Medulla oblongata (tissue), 1 donor: ENCODE measurements at regions not wholly inside any gene's neighbourhood (a gene's known extent, or its start where the extent isn't known, plus 50 kb on each side); places are given as distances from the start of the nearest gene placed in this dataset.
A peak's percentile ranks its signal among the peaks of the same experiment; 100 is the strongest.
"Not testable (repeated sequence)": the region's sequence is repeated elsewhere in the genome, so short reads cannot be mapped to it uniquely, and the experiment has no call there.

ENCODE experiments used
- DNase-seq: peaks from one replicate; pipeline ENCODE4 v3.0.0-alpha.2; 2015; ENCODE audit errors: extremely low spot score

GRCh38 chr10:106384496-106384895, 780.0 kb downstream of the SORCS1 start:
- DNase-seq, result no peak

DNA sequence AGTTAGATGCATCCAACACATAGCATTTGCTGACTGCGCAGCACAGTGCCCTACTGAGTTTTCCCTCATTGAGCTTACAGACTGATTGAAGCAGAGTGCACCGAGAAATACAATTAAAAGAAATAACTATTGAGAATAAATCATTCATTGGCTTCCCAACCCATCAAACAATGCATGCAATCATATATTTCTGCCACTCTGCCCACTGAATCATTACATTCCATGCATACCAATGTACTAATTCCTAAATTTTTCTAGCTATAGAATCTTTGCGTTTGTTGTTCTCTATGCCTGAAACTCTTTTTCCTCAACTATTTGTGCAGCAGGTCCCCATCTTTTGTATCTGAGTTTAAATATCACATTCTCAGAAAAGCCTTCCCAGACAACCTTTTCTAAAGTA, 783.8 kb downstream of the SORCS1 start:
- DNase-seq, result no peak

DNA sequence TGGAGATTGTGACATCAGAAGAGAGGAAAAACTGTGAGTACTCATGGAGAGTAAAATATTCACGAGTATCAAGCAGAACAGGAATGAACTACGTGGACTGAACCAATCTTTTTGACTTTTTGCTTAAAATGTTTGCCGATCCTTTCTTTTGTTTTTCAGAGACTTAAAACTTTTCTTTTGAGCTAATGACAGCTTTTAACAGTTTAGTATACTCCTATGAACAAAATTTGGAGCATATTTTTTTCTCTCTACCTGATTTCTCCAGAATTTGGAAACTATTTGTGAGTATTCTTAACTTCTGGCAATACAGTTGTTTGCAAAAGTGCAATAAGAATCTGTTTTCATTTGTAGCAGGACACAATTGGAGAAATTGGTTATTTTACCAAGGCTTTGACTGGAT, 786.3 kb downstream of the SORCS1 start:
- no peak for DNase-seq

GRCh38 chr10:106370751-106371150, 793.8 kb downstream of the SORCS1 start:
- DNase-seq, result no peak

GRCh38 chr10:106360870-106361269, 803.6 kb downstream of the SORCS1 start:
- peak; percentile 35 for DNase-seq

DNA sequence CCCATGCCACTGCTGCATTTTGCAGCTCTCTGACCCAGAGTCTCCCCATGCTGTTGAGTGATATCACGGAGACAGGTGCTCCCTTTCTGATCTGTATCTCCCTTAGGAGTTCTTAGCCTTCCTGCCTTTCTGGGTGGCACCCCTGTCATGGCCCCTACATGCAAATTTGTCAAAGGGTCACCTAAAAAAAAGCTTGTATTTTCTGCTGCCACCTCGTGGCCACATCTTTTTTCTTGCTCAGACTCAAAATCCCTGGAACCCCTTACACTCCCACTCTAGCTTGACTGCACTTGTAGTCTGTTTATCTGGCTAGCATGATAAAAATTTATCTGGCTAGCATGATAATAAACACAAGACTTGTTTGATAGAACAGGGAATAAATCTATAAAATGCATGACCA, 809.1 kb downstream of the SORCS1 start:
- no peak for DNase-seq

GRCh38 chr10:106348933-106349332, 815.6 kb downstream of the SORCS1 start:
- DNase-seq, result no peak

DNA sequence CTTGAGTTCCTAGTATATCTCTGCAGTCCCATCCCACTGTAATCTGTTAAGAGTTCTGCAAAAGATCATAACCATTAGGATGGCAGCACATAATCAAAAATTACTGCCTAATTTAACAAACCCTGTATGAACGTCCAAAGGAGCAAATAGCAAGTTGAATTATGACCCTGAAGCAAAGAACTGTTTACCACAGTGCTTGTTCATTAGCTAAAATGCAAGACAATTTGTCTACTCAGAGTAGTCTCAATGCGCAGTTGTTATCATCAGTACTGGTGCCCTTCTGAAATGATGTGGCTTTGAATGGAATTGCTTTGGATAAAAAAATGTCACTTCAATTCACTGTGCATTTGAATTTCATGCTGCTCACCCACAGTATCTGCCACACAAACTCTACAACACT, 817.0 kb downstream of the SORCS1 start:
- no peak for DNase-seq

DNA sequence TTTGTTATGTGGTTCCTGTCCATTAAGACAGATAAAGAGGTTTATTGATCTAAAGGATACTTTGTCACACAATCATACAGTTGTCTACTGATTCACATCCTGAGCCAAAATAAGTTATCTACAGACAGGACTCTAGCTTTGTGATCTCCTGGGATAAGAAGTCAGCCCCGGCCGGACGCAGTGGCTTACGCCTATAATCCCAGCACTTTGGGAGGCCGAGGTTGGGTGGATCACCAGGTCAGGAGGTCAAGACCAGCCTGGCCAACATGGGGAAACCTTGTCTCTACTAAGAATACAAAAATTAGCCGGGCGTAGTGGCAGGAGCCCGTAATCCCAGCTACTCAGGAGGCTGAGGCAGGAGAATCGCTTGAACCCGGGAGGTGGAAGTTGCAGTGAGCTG, 821.0 kb downstream of the SORCS1 start:
- not testable (repeated sequence) for DNase-seq

GRCh38 chr10:106341356-106341755, 823.1 kb downstream of the SORCS1 start:
- no peak for DNase-seq

- no peak for DNase-seq
These were observed 826.0 kb downstream of the SORCS1 start for GRCh38 chr10:106338486-106338885.

GRCh38 chr10:106336874-106337273, 827.6 kb downstream of the SORCS1 start:
- no peak for DNase-seq

DNA sequence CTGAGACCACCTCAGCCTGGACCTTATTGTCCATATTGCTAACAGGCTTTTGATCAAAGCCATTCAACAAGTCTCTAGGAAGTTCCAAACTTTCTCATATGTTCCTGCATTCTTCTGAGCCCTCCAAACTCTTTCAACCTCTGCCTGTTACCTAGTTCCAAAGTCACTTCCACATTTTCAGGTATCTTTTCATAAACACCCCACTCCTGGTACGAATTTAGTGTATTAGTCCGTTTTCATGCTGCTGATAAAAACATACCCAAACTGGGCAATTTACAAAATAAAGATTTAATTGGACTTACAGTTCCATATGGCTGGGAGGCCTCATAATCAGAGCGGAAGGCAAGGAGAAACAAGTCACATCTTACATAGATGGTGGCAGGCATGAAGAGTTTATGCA, 836.8 kb downstream of the SORCS1 start:
- no peak for DNase-seq

DNA sequence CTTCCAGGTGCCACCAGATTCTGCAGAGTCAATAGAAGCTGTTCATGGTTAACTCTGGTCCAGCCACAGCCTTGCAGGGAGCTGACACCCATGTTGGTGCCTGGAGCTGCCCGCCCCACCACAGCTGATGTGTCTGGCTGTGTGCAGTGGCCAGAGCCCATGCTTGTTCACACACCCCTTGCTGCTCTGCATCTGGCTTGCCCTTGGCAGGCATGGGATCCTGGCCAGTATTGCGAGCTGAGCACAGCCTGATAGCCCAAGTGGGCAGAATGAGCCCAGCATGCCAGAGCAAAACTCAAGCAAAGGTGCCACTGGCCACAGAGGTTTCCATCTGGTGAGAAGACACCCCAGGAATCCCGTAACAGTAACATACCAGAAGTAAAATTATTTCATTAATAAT, 843.6 kb downstream of the SORCS1 start:
- DNase-seq, result no peak

- DNase-seq, result no peak
These were observed 844.4 kb downstream of the SORCS1 start for GRCh38 chr10:106320078-106320477.

DNA sequence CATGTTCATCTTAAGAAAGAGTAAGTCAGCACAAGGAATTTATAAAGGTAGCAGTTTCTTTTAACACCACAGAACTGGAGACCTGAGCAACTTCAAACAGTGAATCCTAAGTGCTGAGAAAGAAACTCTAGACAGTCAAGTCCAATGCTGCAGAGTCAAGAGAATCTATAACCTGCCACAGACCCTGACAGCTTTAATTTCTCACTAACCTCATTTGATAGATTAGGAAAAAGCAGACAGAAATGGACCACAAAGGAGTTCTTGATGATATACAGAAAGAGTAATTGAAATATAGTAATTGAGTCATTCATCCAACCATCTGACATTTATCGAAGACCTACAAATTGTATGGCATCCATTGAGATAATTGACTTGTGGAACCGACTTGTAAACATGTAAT, 847.0 kb downstream of the SORCS1 start:
- DNase-seq, result no peak

DNA sequence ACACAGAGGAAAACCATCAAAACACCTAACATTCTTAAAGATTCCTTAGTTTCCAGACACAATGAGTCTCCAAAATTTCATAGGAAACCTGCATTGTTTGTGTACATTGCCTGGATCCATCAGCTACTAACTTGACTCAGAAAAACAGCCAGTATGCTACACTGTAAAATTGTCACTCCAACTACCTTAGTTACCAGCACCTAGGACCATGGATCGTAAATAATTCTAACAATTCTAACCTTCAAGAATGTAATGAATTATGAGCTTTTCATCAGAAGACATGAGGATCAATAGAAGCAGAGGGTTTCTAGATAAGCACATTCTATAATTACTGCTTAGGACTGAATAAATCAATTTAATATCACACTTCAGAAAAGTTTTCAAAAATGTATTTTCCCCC, 851.5 kb downstream of the SORCS1 start:
- no peak for DNase-seq

DNA sequence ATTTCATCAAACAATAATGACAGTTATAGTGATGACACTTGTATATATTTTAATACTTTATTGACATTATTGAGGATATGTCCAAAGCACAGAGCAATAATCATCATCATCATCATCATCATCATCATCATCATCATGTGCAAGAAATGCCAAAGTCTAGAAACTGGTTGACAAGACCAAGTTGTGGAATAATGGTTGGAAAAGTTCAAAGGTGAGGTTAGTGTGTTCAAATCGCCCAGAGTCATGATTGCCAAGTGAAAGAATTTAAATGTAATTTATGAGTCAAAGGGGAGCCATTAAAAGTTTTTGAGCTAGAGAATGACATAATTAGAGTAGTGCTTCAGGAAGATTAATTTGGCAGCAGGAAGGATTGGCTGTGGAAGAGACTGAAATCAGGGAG, 852.4 kb downstream of the SORCS1 start:
- no peak for DNase-seq

- DNase-seq, result no peak
These were observed 852.9 kb downstream of the SORCS1 start for GRCh38 chr10:106311590-106311989.

GRCh38 chr10:106310596-106310995, 853.9 kb downstream of the SORCS1 start:
- no peak for DNase-seq

DNA sequence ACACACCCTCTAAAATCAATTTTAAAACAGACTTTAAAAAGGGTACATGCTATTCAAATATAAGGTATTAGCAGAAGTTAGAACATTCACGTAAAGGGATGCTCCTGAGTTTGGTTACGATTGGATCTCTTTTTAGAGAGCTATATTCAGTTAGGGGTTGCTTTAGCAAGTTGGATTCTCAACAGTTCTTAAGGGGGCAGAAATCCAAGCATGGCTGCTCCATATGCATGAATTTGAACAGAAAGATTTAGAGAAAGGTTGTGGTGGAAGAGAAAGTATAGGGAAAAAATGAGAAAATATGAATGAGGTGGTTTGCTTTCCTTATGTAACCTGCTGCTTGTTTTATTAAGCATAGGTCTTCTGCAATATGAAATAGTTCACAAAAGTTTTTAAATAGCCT, 855.1 kb downstream of the SORCS1 start:
- DNase-seq, result no peak

GRCh38 chr10:106308284-106308683, 856.2 kb downstream of the SORCS1 start:
- no peak for DNase-seq

DNA sequence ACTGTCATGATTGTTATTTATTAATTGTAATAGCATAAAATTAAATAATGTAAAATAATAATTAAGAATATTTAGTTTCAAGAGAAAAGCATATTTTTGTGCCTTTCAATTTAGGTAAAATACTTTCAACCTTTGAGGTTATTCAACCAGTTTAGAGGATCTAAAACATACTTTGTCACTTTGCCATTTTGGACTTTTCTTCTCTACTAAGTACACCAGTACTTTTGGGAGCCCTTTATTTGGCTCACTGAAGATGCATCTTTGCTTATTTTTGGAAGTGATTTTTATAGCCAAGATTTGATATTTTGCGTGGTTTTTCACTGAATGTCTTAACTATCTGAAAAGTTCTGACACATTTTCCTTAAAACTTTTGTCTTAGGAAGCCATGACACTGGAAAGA, 860.5 kb downstream of the SORCS1 start:
- no peak for DNase-seq

DNA sequence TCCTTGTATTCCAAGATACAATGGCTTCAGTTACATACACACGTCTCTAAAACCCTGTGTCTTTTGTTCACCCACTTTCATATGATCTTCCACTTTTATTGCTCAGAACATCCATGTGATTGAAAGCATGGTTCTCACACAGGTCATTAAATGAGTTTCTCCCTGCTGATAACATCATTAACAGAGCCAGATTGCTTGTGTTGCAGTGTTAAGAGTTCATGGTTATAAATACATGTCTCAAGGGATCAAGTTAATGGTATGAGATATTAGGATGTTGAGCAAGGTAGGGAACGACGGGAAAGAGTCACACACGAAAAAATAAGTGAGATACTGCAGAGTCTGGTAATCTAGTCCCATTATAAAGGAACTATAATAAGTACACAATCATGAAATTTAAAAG, 861.5 kb downstream of the SORCS1 start:
- no peak for DNase-seq

DNA sequence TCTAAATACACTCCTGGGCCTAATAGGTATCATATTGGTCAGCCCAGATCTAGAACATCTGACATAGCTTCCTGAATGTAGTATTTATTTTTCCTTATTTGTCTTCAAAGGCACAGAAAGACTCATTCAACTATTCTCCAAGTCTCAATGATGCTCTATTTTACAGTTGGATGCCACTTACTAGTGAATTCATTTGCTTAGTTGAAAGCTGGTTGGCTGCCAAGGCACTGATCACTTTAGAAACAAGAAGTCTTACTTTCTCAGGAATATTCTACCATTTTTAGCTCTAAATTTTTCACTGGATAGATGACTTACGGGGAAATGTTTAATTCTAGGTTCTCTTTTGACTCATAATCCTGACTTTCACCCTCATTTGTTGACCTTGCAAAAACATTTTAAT, 863.4 kb downstream of the SORCS1 start:
- peak; percentile 48 for DNase-seq
